Liver (tissue), 8 donors: ENCODE measurements at regions not wholly inside any gene's neighbourhood (a gene's known extent, or its start where the extent isn't known, plus 50 kb on each side); places are given as distances from the start of the nearest gene placed in this dataset.

ENCODE experiments used
- DNase-seq: peaks from one replicate; pipeline ENCODE4 v3.0.0-alpha.2; 2017; ENCODE audit warnings: low spot score
- H3K27ac ChIP-seq, 2 donors: one replicate each; pipeline ENCODE4 v1.7.0; 2013; ENCODE audit warnings: inconsistent platforms in 2 of 2, low read length in 2 of 2, control low read depth in 1 of 2, low read depth in 1 of 2, mild to moderate bottlenecking in 1 of 2
- H3K27me3 ChIP-seq, 4 donors: one replicate each; pipeline versions ENCODE4 v1.6.1 to v1.7.0; 2013; ENCODE audit warnings: low read length in 3 of 4, inconsistent platforms in 1 of 4, mild to moderate bottlenecking in 1 of 4, moderate library complexity in 1 of 4; ENCODE audit not compliant: control insufficient read depth in 4 of 4, insufficient read depth in 4 of 4
- H3K36me3 ChIP-seq, 4 donors: one replicate each; pipeline versions ENCODE4 v1.6.1 to v1.7.0; 2013; ENCODE audit warnings: low read length in 3 of 4, mild to moderate bottlenecking in 3 of 4, low read depth in 1 of 4, moderate library complexity in 1 of 4; ENCODE audit not compliant: control insufficient read depth in 4 of 4, insufficient read depth in 3 of 4
- H3K4me1 ChIP-seq, 4 donors: one replicate each; pipeline versions ENCODE4 v1.6.1 to v1.7.0; 2013; ENCODE audit warnings: low read length in 3 of 4, mild to moderate bottlenecking in 3 of 4, moderate library complexity in 1 of 4; ENCODE audit not compliant: control insufficient read depth in 4 of 4, insufficient read depth in 4 of 4
- H3K4me3 ChIP-seq, 3 donors: one replicate each; pipeline versions ENCODE4 v1.6.1 to v1.7.0; 2013; ENCODE audit warnings: low read length in 3 of 3, control low read depth in 1 of 3, low read depth in 1 of 3, mild to moderate bottlenecking in 1 of 3
- H3K9ac ChIP-seq, 2 donors: one replicate each; pipeline ENCODE4 v1.7.0; 2013; ENCODE audit warnings: low read length in 2 of 2, mild to moderate bottlenecking in 2 of 2, moderate library complexity in 2 of 2, control low read depth in 1 of 2, low read depth in 1 of 2
- H3K9me3 ChIP-seq, 4 donors: one replicate each; pipeline versions ENCODE4 v1.6.1 to v1.7.0; 2013; ENCODE audit warnings: low read length in 3 of 4; ENCODE audit not compliant: control insufficient read depth in 4 of 4
- ATF3 ChIP-seq: IDR thresholded peaks from 2 replicates; pipeline ENCODE4 v1.6.1; 2016; ENCODE audit warnings: antibody characterized with exemption
- EGR1 ChIP-seq, 2 donors: IDR thresholded peaks; 2 replicates each; pipeline ENCODE4 v1.6.1; 2016 to 2018; ENCODE audit warnings: antibody characterized with exemption in 2 of 2, low read depth in 2 of 2
- FOXA1 ChIP-seq: IDR thresholded peaks from 2 replicates; pipeline ENCODE4 v1.6.1; 2016; ENCODE audit warnings: antibody characterized with exemption
- GABPA ChIP-seq, 2 donors: IDR thresholded peaks in 1 of 2; conservative IDR thresholded peaks in 1 of 2; 2 replicates each; pipeline ENCODE4 v1.6.1; 2016; ENCODE audit warnings: antibody characterized with exemption in 2 of 2, mild to moderate bottlenecking in 1 of 2, moderate library complexity in 1 of 2
- HNF4A ChIP-seq, 2 donors: conservative IDR thresholded peaks; 2 replicates each; pipeline ENCODE4 v1.6.1; 2016; ENCODE audit warnings: antibody characterized with exemption in 2 of 2, mild to moderate bottlenecking in 2 of 2
- HNF4G ChIP-seq: IDR thresholded peaks from 2 replicates; pipeline ENCODE4 v1.6.1; 2016; ENCODE audit warnings: antibody characterized with exemption
- JUND ChIP-seq, 2 donors: IDR thresholded peaks; 2 replicates each; pipeline ENCODE4 v1.6.1; 2016; ENCODE audit warnings: antibody characterized with exemption in 2 of 2
- NR2F2 ChIP-seq: IDR thresholded peaks from 2 replicates; pipeline ENCODE4 v1.6.1; 2016; ENCODE audit warnings: antibody characterized with exemption
- RAD21 ChIP-seq, 2 donors: IDR thresholded peaks; 2 replicates each; pipeline ENCODE4 v1.6.1; 2016; ENCODE audit warnings: antibody characterized with exemption in 2 of 2, mild to moderate bottlenecking in 2 of 2
- REST ChIP-seq: IDR thresholded peaks from 2 replicates; pipeline ENCODE4 v1.6.1; 2016; ENCODE audit warnings: antibody characterized with exemption, mild to moderate bottlenecking
- TAF1 ChIP-seq: conservative IDR thresholded peaks from 2 replicates; pipeline ENCODE4 v1.6.1; 2016; ENCODE audit warnings: antibody characterized with exemption, mild to moderate bottlenecking
- WGBS: extraction: QIAGEN DNeasy Blood & Tissue Kit; methylation state at CpG from one replicate; pipeline ENCODE4 v1.1.7; 2013; 5-methylcytosine and 5-hydroxymethylcytosine counted together
- TF ChIP-seq, protein P1 (sequence below): IDR thresholded peaks from 2 replicates; pipeline ENCODE4 v1.6.1; 2016; ENCODE audit warnings: antibody characterized with exemption
- TF ChIP-seq, protein P2 (sequence below): fragments of 150-350 bp; IDR thresholded peaks from 2 replicates; pipeline ENCODE4 v1.5.1; 2017; ENCODE audit warnings: improper control_type of control experiment, low read depth, low read length; ENCODE audit not compliant: missing input control
- donor health status: healthy.
- donor health status: healthy.
- donor health status: healthy.
- donor health status: healthy.
- donor health status: healthy.

GRCh38 chr4:20432088-20432487 lies 180.4 kb downstream of the SLIT2 start (continued):
- no peak for TF ChIP-seq REST

DNA sequence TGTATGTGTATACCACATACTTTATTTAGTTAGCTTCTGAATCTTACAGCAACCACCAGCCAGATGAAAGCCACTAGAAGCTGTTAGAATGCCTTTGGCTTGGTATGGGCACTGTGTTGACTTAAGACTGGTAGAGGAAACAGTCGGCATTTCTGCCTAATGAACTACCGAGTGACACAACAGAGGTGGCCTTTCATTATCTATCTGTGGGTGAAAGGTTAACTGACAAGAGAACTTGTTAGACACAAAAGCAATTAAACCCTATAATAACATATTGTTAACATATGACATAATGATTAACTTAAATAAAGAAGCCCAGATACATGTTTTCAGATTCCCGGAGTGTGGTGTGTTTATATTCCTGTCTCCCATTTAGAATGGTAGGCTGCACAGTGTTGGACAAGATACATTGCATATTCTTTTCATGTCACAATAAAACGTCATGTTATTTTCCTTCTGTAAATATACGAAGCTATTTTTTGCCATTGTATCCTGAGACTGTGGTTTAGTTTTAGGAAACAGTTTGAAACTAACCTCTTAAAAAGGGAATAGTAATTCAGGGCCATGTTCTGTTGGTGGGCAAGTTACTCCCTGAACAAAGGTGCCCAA lies 181.5 kb downstream of the SLIT2 start:
- WGBS, result 34% methylated on average over 5 of the region's 5 CpGs

DNA sequence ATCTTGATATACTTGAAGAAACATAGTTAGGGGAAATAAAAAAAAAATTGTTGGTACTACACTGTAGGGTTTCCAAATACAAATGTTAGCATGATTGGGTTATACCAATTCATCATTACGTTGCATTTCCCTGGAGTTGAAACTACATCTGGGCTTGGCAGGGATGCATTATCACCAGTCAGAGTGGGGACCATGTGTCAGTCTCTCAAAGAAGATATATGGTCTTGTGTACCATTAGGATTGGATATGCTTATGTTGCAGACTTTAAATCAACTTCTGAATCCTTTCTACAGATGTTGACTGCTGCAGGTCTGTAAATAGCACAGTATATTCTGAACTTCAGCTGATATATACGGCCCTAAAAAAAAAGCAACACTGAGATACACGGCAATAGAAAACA lies 188.5 kb downstream of the SLIT2 start:
- no peaks in the 10 kb centered on the region for H3K9me3 ChIP-seq
- H3K36me3 ChIP-seq, result no peaks in the 10 kb centered on the region
- H3K9ac ChIP-seq, result no peak overlapping the region
- no peak overlapping the region for H3K4me3 ChIP-seq
- no peaks in the 10 kb centered on the region for H3K27me3 ChIP-seq
- H3K4me1 ChIP-seq, result peaks cover 0 to 1% (median 0%) of the 10 kb centered on the region in 4 donors
- no peak for DNase-seq
- WGBS, result 88% methylated on average over 3 of the region's 3 CpGs
- no peak overlapping the region for H3K27ac ChIP-seq
- TF ChIP-seq, protein P1, sequence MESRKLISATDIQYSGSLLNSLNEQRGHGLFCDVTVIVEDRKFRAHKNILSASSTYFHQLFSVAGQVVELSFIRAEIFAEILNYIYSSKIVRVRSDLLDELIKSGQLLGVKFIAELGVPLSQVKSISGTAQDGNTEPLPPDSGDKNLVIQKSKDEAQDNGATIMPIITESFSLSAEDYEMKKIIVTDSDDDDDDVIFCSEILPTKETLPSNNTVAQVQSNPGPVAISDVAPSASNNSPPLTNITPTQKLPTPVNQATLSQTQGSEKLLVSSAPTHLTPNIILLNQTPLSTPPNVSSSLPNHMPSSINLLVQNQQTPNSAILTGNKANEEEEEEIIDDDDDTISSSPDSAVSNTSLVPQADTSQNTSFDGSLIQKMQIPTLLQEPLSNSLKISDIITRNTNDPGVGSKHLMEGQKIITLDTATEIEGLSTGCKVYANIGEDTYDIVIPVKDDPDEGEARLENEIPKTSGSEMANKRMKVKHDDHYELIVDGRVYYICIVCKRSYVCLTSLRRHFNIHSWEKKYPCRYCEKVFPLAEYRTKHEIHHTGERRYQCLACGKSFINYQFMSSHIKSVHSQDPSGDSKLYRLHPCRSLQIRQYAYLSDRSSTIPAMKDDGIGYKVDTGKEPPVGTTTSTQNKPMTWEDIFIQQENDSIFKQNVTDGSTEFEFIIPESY, result no peak
- TF ChIP-seq, protein P2, sequence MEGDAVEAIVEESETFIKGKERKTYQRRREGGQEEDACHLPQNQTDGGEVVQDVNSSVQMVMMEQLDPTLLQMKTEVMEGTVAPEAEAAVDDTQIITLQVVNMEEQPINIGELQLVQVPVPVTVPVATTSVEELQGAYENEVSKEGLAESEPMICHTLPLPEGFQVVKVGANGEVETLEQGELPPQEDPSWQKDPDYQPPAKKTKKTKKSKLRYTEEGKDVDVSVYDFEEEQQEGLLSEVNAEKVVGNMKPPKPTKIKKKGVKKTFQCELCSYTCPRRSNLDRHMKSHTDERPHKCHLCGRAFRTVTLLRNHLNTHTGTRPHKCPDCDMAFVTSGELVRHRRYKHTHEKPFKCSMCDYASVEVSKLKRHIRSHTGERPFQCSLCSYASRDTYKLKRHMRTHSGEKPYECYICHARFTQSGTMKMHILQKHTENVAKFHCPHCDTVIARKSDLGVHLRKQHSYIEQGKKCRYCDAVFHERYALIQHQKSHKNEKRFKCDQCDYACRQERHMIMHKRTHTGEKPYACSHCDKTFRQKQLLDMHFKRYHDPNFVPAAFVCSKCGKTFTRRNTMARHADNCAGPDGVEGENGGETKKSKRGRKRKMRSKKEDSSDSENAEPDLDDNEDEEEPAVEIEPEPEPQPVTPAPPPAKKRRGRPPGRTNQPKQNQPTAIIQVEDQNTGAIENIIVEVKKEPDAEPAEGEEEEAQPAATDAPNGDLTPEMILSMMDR, result no peak
- no peak for TF ChIP-seq HNF4A (conservative IDR thresholded peaks at IDR 0.05)
- no peak for TF ChIP-seq RAD21 (IDR thresholded peaks at IDR 0.05)
- no peak for TF ChIP-seq TAF1
- no peak for TF ChIP-seq ATF3

More for the DNA sequence above, 181.5 kb downstream of the SLIT2 start:
- no peak for TF ChIP-seq ATF3
- no peak for TF ChIP-seq FOXA1
- TF ChIP-seq, protein P2, result no peak
- TF ChIP-seq HNF4G, result no peak
- TF ChIP-seq, protein P1, result no peak
- no peak for TF ChIP-seq GABPA (IDR thresholded peaks at IDR 0.05 in 1 of 2, conservative IDR thresholded peaks at IDR 0.05 in 1 of 2)
- no peak for TF ChIP-seq JUND (IDR thresholded peaks at IDR 0.05)
- no peak for TF ChIP-seq EGR1 (IDR thresholded peaks at IDR 0.05; ENCODE audit: low read depth in 2 of 2)
- no peak for TF ChIP-seq RAD21 (IDR thresholded peaks at IDR 0.05)
- no peak for TF ChIP-seq NR2F2
- TF ChIP-seq HNF4A (conservative IDR thresholded peaks at IDR 0.05), result no peak
- no peak for TF ChIP-seq TAF1
- Histone ChIP-seq H3K9me3 (no peaks in the 10 kb centered on the region), H3K36me3 (no peaks in the 10 kb centered on the region), H3K27me3 (no peaks in the 10 kb centered on the region), H3K4me3 (no peak overlapping the region), H3K9ac (no peak overlapping the region), H3K27ac (no peak overlapping the region), H3K4me1 (no peaks in the 10 kb centered on the region)
- DNase-seq, result no peak
